H1 (cell line): ENCODE measurements at regions not wholly inside any gene's neighbourhood (a gene's known extent, or its start where the extent isn't known, plus 50 kb on each side); places are given as distances from the start of the nearest gene placed in this dataset.

Source experiments
- CTCF ChIA-PET: fragments of 300-600 bp; sonication (Branson Sonifier 250); formaldehyde crosslinking; loops from one replicate; lab custom pipeline; 2021; ENCODE audit not compliant: partially characterized antibody; lab: Charles Lee
- POLR2A ChIA-PET: fragments of 300-600 bp; sonication (Branson Sonifier 250); formaldehyde crosslinking; loops from one replicate; lab custom pipeline; 2021; ENCODE audit warnings: inconsistent platforms; ENCODE audit not compliant: partially characterized antibody; lab: Charles Lee
- DNase-seq, 2 experiments: peaks; one replicate each; pipeline versions ENCODE4 v3.0.0 to v3.0.0-alpha.2; 2010 to 2022; ENCODE audit warnings: low spot score in 2 of 2, low read depth in 1 of 2, mixed read lengths in 1 of 2
- FAIRE-seq: peaks from 2 replicates; lab custom pipeline; 2011; peaks lifted over from hg19 to GRCh38; lab: Jason Lieb, UNC
- H2AFZ ChIP-seq: 2 replicates; pipeline ENCODE4 v1.8.1; 2012; ENCODE audit warnings: low read length, inconsistent platforms
- H2AK5ac ChIP-seq: 2 replicates; pipeline ENCODE4 v1.6.1; 2013; ENCODE audit warnings: low read depth, low read length
- H2BK120ac ChIP-seq: replicated peaks from 2 replicates; pipeline ENCODE3; 2013; ENCODE audit warnings: low read depth, low read length, inconsistent platforms
- H2BK12ac ChIP-seq: 2 replicates; pipeline ENCODE4 v1.6.1; 2013; ENCODE audit warnings: low read depth, low read length
- H2BK15ac ChIP-seq: 2 replicates; pipeline ENCODE4 v1.6.1; 2013; ENCODE audit warnings: low read length
- H2BK20ac ChIP-seq: 2 replicates; pipeline ENCODE4 v1.6.1; 2013; ENCODE audit warnings: low read length
- H2BK5ac ChIP-seq: 2 replicates; pipeline ENCODE4 v1.6.1; 2013; ENCODE audit warnings: low read depth, low read length
- H3K14ac ChIP-seq: 2 replicates; pipeline ENCODE4 v1.6.1; 2013; ENCODE audit warnings: inconsistent platforms; ENCODE audit not compliant: insufficient read length
- H3K18ac ChIP-seq: 2 replicates; pipeline ENCODE4 v1.6.1; 2013; ENCODE audit warnings: low read length; ENCODE audit errors: extremely low read depth
- H3K23ac ChIP-seq: 2 replicates; pipeline ENCODE4 v1.6.1; 2013; ENCODE audit warnings: inconsistent platforms; ENCODE audit not compliant: insufficient read length
- H3K23me2 ChIP-seq: 2 replicates; pipeline ENCODE4 v1.6.1; 2013; ENCODE audit warnings: low read depth, low read length
- H3K27ac ChIP-seq: 2 replicates; pipeline ENCODE4 v1.6.1; 2011; ENCODE audit warnings: low read depth, low read length, inconsistent platforms
- H3K27me3 ChIP-seq, 4 experiments: replicated peaks in 1 of 4; 1 replicate in 1 of 4; 2 replicates in 3 of 4; pipeline versions ENCODE4 v1.6.1 to v1.8.1; 2011 to 2013; ENCODE audit warnings: low read length in 3 of 4, mild to moderate bottlenecking in 3 of 4, inconsistent platforms in 2 of 4, mixed read lengths in 2 of 4, moderate library complexity in 1 of 4; ENCODE audit not compliant: control insufficient read depth in 3 of 4, insufficient read depth in 3 of 4; ENCODE audit errors: extremely low read depth in 1 of 4
- H3K36me3 ChIP-seq, 4 experiments: 2 replicates each; pipeline versions ENCODE4 v1.6.1 to v1.8.1; 2011 to 2013; ENCODE audit warnings: mild to moderate bottlenecking in 4 of 4, low read length in 3 of 4, moderate library complexity in 2 of 4, control low read depth in 1 of 4, inconsistent platforms in 1 of 4; ENCODE audit not compliant: insufficient read depth in 4 of 4, control insufficient read depth in 2 of 4
- H3K4ac ChIP-seq: replicated peaks from 2 replicates; pipeline ENCODE3; 2013; ENCODE audit warnings: low read length, low read depth, mixed read lengths, inconsistent platforms; ENCODE audit not compliant: insufficient read length
- H3K4me1 ChIP-seq, 4 experiments: replicated peaks in 1 of 4; 1 replicate in 1 of 4; 2 replicates in 3 of 4; pipeline versions ENCODE4 v1.6.1 to v1.8.1; 2011 to 2013; ENCODE audit warnings: low read length in 3 of 4, inconsistent platforms in 2 of 4, mixed read lengths in 1 of 4; ENCODE audit not compliant: insufficient read depth in 4 of 4, control insufficient read depth in 3 of 4
- H3K4me2 ChIP-seq, 2 experiments: 2 replicates each; pipeline versions ENCODE4 v1.6.1 to v1.8.1; 2011 to 2013; ENCODE audit warnings: low read depth in 2 of 2, low read length in 2 of 2, control low read depth in 1 of 2, inconsistent platforms in 1 of 2, mild to moderate bottlenecking in 1 of 2; ENCODE audit not compliant: insufficient read depth in 1 of 2
- H3K4me3 ChIP-seq, 4 experiments: fragments of 200-600, 300-600 bp in 1 of 4; sonication (generic), shearing (Covaris generic), sonication (Bioruptor Twin) in 1 of 4; 2 replicates each; pipeline versions ENCODE4 v1.5.1 to v1.8.1; 2011 to 2016; ENCODE audit warnings: low read length in 4 of 4, low read depth in 3 of 4, control low read depth in 2 of 4, inconsistent platforms in 2 of 4, mild to moderate bottlenecking in 2 of 4, mixed read lengths in 1 of 4, moderate library complexity in 1 of 4; ENCODE audit not compliant: insufficient read depth in 2 of 4; ENCODE audit errors: extremely low read depth in 1 of 4
- H3K56ac ChIP-seq: replicated peaks from 2 replicates; pipeline ENCODE3; 2013; ENCODE audit warnings: low read depth, mild to moderate bottlenecking, mixed read lengths, low read length, inconsistent platforms; ENCODE audit not compliant: insufficient read length
- H3K79me1 ChIP-seq: 2 replicates; pipeline ENCODE4 v1.6.1; 2013; ENCODE audit warnings: low read depth, low read length, control low read depth
- H3K79me2 ChIP-seq, 2 experiments: 2 replicates each; pipeline versions ENCODE4 v1.6.1 to v1.8.1; 2012 to 2013; ENCODE audit warnings: low read length in 2 of 2, mild to moderate bottlenecking in 2 of 2, inconsistent platforms in 1 of 2; ENCODE audit not compliant: insufficient read depth in 2 of 2, control insufficient read depth in 1 of 2
- H3K9ac ChIP-seq, 4 experiments: replicated peaks in 1 of 4; 1 replicate in 1 of 4; 2 replicates in 3 of 4; pipeline versions ENCODE4 v1.6.1 to v1.8.1; 2011 to 2013; ENCODE audit warnings: low read depth in 3 of 4, low read length in 3 of 4, control low read depth in 2 of 4, mild to moderate bottlenecking in 2 of 4, moderate library complexity in 2 of 4, inconsistent platforms in 1 of 4; ENCODE audit errors: extremely low read depth in 1 of 4
- H3K9me3 ChIP-seq, 2 experiments: 2 replicates each; pipeline versions ENCODE4 v1.6.1 to v1.8.1; 2012 to 2013; ENCODE audit warnings: mild to moderate bottlenecking in 2 of 2, moderate library complexity in 2 of 2, control low read depth in 1 of 2, inconsistent platforms in 1 of 2, low read depth in 1 of 2, low read length in 1 of 2, mixed read lengths in 1 of 2; ENCODE audit not compliant: insufficient read depth in 2 of 2
- H4K20me1 ChIP-seq, 2 experiments: replicated peaks in 1 of 2; 2 replicates each; pipeline versions ENCODE3 to v1.8.1; 2011 to 2013; ENCODE audit warnings: inconsistent platforms in 2 of 2, low read length in 2 of 2, mild to moderate bottlenecking in 1 of 2; ENCODE audit not compliant: insufficient read depth in 2 of 2, control insufficient read depth in 1 of 2
- H4K5ac ChIP-seq: 2 replicates; pipeline ENCODE4 v1.6.1; 2013; ENCODE audit warnings: low read length, low read depth, mixed read lengths, inconsistent platforms; ENCODE audit not compliant: insufficient read length
- H4K8ac ChIP-seq: 2 replicates; pipeline ENCODE4 v1.8.0; 2013; ENCODE audit warnings: mild to moderate bottlenecking, moderate library complexity, low read length, inconsistent platforms; ENCODE audit not compliant: insufficient read depth; ENCODE audit errors: extremely low read depth
- H4K91ac ChIP-seq: replicated peaks from 2 replicates; pipeline ENCODE3; 2013; ENCODE audit warnings: low read length, mixed read lengths, inconsistent platforms; ENCODE audit not compliant: insufficient read length
- BRCA1 ChIP-seq: IDR thresholded peaks from 2 replicates; pipeline ENCODE4 v1.6.1; 2012; ENCODE audit warnings: low read depth, low read length, improper control_type of control experiment
- CBX5 ChIP-seq: fragments of 300-800, 300-1000 bp; sonication (generic); IDR thresholded peaks from 2 replicates; pipeline ENCODE4 v1.7.1; 2016; ENCODE audit warnings: antibody characterized with exemption, low read length, low read depth
- CHD1 ChIP-seq: IDR thresholded peaks from 2 replicates; pipeline ENCODE4 v1.6.1; 2012; ENCODE audit warnings: low read depth, low read length, improper control_type of control experiment
- CREB1 ChIP-seq: IDR thresholded peaks from 2 replicates; pipeline ENCODE4 v1.6.1; 2012; ENCODE audit warnings: inconsistent platforms
- EP300 ChIP-seq, 2 experiments: IDR thresholded peaks; 1 replicate in 1 of 2; 2 replicates in 1 of 2; pipeline ENCODE4 v1.6.1; 2011 to 2012; ENCODE audit warnings: low read depth in 2 of 2, low read length in 2 of 2, mild to moderate bottlenecking in 2 of 2, borderline replicate concordance in 1 of 2, inconsistent platforms in 1 of 2, moderate library complexity in 1 of 2
- RNF2 ChIP-seq: fragments of 200-900, 300-1000 bp; sonication (generic); IDR thresholded peaks from 2 replicates; pipeline ENCODE4 v1.7.1; 2016; ENCODE audit warnings: borderline replicate concordance, low read depth, mild to moderate bottlenecking, antibody characterized with exemption, low read length; ENCODE audit not compliant: poor library complexity, severe bottlenecking; ENCODE audit errors: missing control alignments
- SP1 ChIP-seq: IDR thresholded peaks from 2 replicates; pipeline ENCODE4 v1.6.1; 2011; ENCODE audit warnings: low read depth, low read length
- SP2 ChIP-seq: IDR thresholded peaks from 2 replicates; pipeline ENCODE4 v1.6.1; 2012; ENCODE audit warnings: mild to moderate bottlenecking, low read length, inconsistent platforms
- SP4 ChIP-seq: IDR thresholded peaks from 2 replicates; pipeline ENCODE4 v1.6.1; 2012; ENCODE audit warnings: low read length, inconsistent platforms
- TBP ChIP-seq: IDR thresholded peaks from 2 replicates; pipeline ENCODE4 v1.6.1; 2011; ENCODE audit warnings: low read depth, low read length, improper control_type of control experiment
- TEAD4 ChIP-seq: IDR thresholded peaks from 2 replicates; pipeline ENCODE4 v1.6.1; 2012; ENCODE audit warnings: low read depth, low read length, inconsistent platforms, mixed read lengths
- WGBS, 2 experiments: shearing (Covaris generic) in 1 of 2; methylation state at CpG; one replicate each; pipeline versions ENCODE4 v1.1.6 to v1.1.7; 2013 to 2015; ENCODE audit warnings: low lambda C conversion rate in 2 of 2, mixed read lengths in 2 of 2, inconsistent platforms in 1 of 2, low coverage in 1 of 2, missing lambda C conversion rate in 1 of 2; ENCODE audit not compliant: insufficient replicate concordance in 2 of 2, insufficient coverage in 1 of 2, insufficient read length in 1 of 2; ENCODE audit errors: extremely low coverage in 1 of 2, missing lambda C conversion rate in 1 of 2; 5-methylcytosine and 5-hydroxymethylcytosine counted together
- TF ChIP-seq, protein P1 (sequence below), 3 experiments: IDR thresholded peaks; 1 replicate in 2 of 3; 2 replicates in 1 of 3; pipeline versions ENCODE4 v1.5.1 to v1.6.1; 2011; ENCODE audit warnings: low read length in 3 of 3, mild to moderate bottlenecking in 3 of 3, inconsistent platforms in 2 of 3, low read depth in 1 of 3, moderate library complexity in 1 of 3; ENCODE audit not compliant: insufficient read depth in 1 of 3; ENCODE audit errors: control extremely low read depth in 1 of 3

DNA sequence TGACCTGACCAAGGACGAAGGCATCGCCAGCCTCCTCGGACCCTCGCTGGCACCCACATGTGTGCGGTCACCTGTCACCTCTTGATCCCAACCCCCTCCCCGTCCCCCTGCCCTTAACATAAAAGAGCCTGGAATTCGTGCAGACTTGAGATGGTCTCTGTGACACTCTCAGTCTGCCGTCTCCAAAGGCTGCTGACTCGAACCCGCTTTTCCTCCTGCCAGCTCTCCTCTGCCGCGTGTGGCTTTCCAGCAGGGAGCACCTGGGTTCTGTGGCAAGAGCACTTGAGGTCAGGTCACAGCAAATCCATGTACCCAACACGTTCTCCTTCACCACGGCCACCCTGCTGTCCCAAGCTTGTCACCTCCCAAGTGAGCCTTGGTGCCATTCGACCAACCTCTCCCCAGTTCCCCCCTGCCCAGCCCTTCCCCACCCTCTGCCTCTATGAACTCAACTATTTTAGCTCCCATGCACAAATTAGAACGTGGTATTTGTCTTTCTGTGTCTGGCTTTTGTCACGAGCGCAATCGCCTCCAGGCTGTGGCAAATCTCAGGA is 207.6 kb downstream of the BRD1 start:
- Histone ChIP-seq H3K4me3 (no peak overlapping the region), H3K4me1 (no peaks in the 10 kb centered on the region; a peak in 1 of 7 replicates), H3K4me2 (no peak overlapping the region), H3K27ac (no peak overlapping the region), H2AK5ac (no peak overlapping the region), H4K8ac (no peak overlapping the region), H3K56ac (no peak overlapping the region), H3K79me2 (no peaks in the 10 kb centered on the region), H3K9me3 (no peaks in the 10 kb centered on the region; a peak in 1 of 4 replicates), H3K23ac (no peak overlapping the region), H3K79me1 (no peaks in the 10 kb centered on the region), H2BK5ac (no peak overlapping the region), H4K91ac (no peak overlapping the region), H3K23me2 (no peaks in the 10 kb centered on the region), H3K27me3 (no peaks in the 10 kb centered on the region), H3K36me3 (no peaks in the 10 kb centered on the region), H2AFZ (no peak overlapping the region), H3K14ac (no peak overlapping the region), H2BK120ac (no peak overlapping the region), H3K4ac (no peak overlapping the region), H4K5ac (no peak overlapping the region), H2BK12ac (no peak overlapping the region), H3K9ac (no peak overlapping the region), H2BK20ac (no peak overlapping the region), H4K20me1 (no peaks in the 10 kb centered on the region), H3K18ac (no peak overlapping the region), H2BK15ac (no peak overlapping the region)
- no peak for FAIRE-seq
- CTCF ChIA-PET: interaction anchor here (0.5 to 1.4 kb wide), 7 partner anchors 13 to 315 kb away, joined by 3 to 5 read pairs (median 3); no protein-coding TSS in a partner anchor
- TF ChIP-seq CBX5 (no peak), CREB1 (no peak), SP2 (no peak), TBP (no peak), CHD1 (no peak), BRCA1 (no peak), RNF2 (no peak), TEAD4 (no peak), SP4 (no peak), SP1 (no peak), EP300 (IDR thresholded peaks at IDR 0.05; ENCODE audit: borderline replicate concordance in 1 of 2, low read depth in 2 of 2, low read length in 2 of 2) (no peak)
- TF ChIP-seq, protein P1, sequence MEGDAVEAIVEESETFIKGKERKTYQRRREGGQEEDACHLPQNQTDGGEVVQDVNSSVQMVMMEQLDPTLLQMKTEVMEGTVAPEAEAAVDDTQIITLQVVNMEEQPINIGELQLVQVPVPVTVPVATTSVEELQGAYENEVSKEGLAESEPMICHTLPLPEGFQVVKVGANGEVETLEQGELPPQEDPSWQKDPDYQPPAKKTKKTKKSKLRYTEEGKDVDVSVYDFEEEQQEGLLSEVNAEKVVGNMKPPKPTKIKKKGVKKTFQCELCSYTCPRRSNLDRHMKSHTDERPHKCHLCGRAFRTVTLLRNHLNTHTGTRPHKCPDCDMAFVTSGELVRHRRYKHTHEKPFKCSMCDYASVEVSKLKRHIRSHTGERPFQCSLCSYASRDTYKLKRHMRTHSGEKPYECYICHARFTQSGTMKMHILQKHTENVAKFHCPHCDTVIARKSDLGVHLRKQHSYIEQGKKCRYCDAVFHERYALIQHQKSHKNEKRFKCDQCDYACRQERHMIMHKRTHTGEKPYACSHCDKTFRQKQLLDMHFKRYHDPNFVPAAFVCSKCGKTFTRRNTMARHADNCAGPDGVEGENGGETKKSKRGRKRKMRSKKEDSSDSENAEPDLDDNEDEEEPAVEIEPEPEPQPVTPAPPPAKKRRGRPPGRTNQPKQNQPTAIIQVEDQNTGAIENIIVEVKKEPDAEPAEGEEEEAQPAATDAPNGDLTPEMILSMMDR (IDR thresholded peaks at IDR 0.05; ENCODE audit: control extremely low read depth in 1 of 3, insufficient read depth in 1 of 3, low read depth in 1 of 3, low read length in 3 of 3): no peak
- 82% methylated on average over 19 of the region's 19 CpGs; no CpG with 5 or more reads in 1 of the 2 experiments for WGBS, 2 experiments
- DNase-seq: no peak
- POLR2A ChIA-PET: interaction anchor here (1.7 kb wide), 1 partner anchor 13 kb away, joined by 4 read pairs; no protein-coding TSS in a partner anchor
